ENCODE measurements at regions not wholly inside any gene's neighbourhood (a gene's known extent, or its start where the extent isn't known, plus 50 kb on each side); places are given as distances from the start of the nearest gene placed in this dataset.

- TF ChIP-seq POLR2A (IDR thresholded peaks at IDR 0.05; ENCODE audit: low read depth, low read length) (no peak), POLR2AphosphoS5 (IDR thresholded peaks at IDR 0.05; ENCODE audit: low read depth, low read length) (no peak)
Observed at GRCh38 chr3:181941250-181941649, 229.5 kb downstream of the SOX2 start.

Measured in GM12892 (cell line).